HG02610 (cell line): ENCODE measurements at regions not wholly inside any gene's neighbourhood (a gene's known extent, or its start where the extent isn't known, plus 50 kb on each side); places are given as distances from the start of the nearest gene placed in this dataset.
A peak's percentile ranks its signal among the peaks of the same experiment; 100 is the strongest.
"Not testable (repeated sequence)": the region's sequence is repeated elsewhere in the genome, so short reads cannot be mapped to it uniquely, and the experiment has no call there.

Source experiments
- ATAC-seq: cut with Tn5 transposase; IDR thresholded peaks from one replicate; pipeline ENCODE4 v1.9.1; 2021; ENCODE audit warnings: mild to moderate bottlenecking, moderate library complexity; ENCODE audit not compliant: unreplicated experiment

DNA sequence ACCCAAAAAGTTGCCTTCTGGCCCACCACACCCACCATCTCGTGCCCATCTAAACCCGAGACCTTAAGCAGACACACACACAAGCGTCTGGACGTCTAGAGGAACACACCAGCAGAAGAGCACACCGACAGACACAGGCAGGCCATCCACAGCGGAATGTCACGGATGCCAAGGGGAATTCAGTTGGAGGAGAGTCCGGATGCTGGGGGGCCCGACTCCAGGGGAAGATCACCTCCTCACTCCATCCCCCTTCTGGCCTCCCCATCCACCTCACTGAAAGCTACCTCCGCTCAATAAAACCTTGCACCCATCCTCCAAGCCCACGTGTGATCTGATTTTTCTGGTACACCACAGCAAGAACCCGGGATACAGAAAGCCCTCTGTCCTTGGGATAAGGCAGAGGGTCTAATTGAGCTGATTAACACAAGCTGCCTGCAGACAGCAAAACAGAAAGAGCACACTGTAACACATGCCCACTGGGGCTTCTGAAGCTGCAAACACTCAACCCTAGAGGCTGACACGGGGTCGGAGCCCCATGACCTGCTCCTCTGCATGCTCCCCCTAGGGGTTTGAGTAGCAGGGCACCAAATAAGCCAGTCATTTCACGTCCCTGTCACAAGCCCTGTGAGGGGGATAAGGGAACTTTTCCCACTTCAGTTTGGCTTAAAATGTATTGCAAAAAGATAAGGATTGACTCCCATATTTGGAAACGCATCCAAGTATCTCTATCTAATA lies 339.6 kb upstream of the PCDH10 start:
- no peak for ATAC-seq

- not testable (repeated sequence) for ATAC-seq
These were observed 336.0 kb upstream of the PCDH10 start for GRCh38 chr4:132813061-132813460.

GRCh38 chr4:132818091-132818490 lies 331.0 kb upstream of the PCDH10 start:
- no peak for ATAC-seq

DNA sequence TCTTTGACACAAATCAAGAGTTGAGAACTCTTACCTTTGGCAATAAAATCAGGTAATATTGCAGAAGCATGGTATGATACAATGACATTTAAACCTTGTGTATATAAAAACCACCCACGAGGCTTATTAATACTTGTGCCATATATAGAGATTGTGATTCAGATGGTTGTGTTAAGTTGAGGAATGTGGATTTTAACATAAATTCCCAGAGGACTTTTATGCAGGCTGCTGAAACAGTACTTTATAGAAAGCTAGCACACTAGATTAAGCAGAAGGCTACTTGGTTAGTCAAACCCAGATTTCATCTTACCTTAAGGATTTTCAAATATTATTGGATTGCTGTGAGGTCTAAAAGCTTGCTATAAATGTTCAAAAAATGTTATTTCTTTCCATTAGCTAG lies 325.7 kb upstream of the PCDH10 start:
- no peak for ATAC-seq

DNA sequence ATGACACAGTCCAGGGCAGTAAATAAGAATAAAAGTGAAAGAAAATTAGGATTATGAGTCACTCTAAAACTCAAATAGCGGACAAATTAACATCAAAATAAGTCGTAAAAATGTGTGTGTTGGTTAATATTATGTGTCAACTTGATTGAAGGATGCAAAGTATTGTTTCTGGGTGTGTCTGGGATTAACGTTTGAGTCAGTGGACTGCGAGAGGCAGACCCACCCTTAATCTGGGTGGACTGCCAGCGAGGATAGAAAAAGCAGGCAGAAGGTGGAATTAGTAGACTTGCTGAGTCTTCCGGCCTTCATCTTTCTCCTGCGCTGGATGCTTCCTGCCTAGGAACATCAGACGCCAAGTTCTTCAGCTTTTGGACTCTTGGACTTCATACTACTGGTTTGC lies 324.3 kb upstream of the PCDH10 start:
- ATAC-seq = no peak

GRCh38 chr4:132827522-132827921 lies 321.6 kb upstream of the PCDH10 start:
- ATAC-seq = peak; percentile 90

DNA sequence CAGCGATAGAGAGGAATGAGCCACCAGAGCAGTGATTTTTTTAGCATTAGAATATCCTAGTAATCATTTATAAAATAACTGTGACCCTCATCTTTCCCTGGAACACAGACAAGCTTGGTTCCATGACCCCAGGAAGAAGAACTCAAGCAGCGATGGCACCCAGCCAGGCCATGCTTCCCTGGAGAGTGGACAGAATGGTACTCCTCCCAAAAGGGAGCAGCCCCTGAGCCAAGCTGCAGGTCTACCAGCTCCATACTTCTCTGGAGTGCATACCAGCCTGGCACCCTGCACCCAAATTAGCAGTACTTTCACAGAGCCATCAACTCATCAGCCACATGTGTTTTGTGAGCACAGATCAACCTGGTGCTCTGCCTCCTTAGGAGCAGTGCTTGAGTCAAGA lies 310.9 kb upstream of the PCDH10 start:
- no peak for ATAC-seq

- no peak for ATAC-seq
These were observed 310.0 kb upstream of the PCDH10 start for GRCh38 chr4:132839070-132839469.

DNA sequence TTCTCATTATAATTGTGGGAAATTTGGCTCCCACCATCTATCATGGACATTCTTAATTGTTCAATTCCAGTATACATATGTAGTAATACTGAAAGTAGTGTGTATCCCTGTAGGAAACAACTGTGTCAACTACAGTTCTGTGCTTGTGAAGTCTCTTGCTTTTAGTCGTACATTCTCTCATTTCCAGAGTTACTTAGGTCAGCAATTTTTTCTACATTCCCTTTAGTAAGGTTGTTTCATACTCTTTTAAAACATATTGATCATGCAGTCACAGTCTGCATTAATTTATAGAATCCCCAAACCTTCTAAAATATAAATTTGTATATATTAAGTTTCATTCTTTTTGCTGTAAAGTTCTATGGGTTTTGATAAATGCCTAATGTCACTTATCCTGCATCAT lies 289.2 kb upstream of the PCDH10 start:
- ATAC-seq = no peak

DNA sequence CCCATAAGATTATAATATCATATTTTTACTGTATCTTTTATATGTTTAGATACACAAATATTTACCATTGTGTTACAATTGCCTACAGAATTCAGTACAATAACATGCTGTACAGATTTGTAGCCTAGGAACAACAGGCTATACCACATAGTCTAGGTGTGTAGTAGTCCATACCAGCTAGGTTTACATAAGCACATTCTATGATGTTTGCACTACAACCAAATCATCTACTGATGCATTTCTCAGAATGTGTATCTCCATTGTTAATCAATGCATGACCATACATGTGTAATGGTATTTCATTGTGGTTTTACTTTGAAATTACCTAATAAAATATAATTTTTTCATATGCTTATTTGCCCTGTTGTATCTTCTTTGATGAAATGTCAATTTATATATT lies 288.1 kb upstream of the PCDH10 start:
- ATAC-seq = no peak

DNA sequence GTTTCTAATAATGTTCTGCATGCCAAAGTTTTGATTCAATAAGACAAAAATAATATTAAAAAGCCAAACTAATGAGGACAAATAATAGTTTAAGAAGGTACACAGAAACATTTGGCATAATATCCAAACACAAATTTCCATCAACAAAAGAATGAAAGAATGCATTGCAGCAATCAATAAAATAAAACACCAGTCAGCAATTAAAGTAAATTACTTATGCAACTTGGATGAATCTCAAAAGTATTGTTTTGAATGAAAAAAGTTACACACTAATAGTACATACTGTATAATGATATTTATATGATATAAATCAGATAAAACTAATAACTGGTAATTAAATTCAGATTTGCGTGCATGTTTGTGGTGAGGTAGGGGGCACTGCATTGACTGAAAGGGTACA lies 285.5 kb upstream of the PCDH10 start:
- ATAC-seq = no peak

GRCh38 chr4:132865458-132865857 lies 283.6 kb upstream of the PCDH10 start:
- no peak for ATAC-seq

DNA sequence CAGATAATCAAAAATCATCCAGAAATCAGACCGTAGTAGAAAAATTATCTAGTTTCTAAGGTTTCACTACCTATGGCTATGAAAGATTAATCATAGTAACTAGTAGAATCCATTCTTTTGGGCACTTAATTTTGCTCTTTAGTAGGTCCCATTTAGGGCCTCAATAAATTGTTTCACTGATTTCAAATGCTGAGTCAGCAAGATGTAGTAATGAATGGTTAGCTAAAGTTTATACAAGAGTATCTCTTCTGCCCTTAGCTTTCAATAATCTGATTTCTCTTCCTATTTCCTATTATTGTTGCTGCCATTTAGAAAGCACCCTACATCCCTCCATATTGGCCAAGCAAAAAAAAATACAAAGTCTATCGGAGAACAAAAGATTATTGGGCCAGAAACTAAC lies 283.2 kb upstream of the PCDH10 start:
- ATAC-seq = no peak

DNA sequence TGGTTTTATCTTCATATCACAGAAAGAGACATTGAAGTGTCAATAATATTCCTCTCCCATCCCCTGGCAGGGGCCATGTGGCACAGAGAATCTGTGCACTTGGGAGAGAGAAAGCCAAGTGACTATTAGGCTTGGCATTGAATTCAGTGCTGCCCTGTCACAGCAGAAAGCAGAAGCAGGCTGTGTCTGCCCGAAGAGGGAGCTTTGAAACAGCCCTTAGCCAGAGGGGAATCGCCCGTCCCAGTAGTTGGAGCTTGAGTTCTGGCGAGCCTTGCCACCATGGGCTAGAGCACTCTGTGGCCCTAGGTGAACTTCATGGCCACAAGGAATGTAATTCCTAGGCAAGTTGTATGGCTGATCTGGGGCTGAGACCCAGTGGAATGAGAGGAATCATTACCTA lies 282.5 kb upstream of the PCDH10 start:
- ATAC-seq = no peak

GRCh38 chr4:132893787-132894186 lies 255.3 kb upstream of the PCDH10 start:
- no peak for ATAC-seq

DNA sequence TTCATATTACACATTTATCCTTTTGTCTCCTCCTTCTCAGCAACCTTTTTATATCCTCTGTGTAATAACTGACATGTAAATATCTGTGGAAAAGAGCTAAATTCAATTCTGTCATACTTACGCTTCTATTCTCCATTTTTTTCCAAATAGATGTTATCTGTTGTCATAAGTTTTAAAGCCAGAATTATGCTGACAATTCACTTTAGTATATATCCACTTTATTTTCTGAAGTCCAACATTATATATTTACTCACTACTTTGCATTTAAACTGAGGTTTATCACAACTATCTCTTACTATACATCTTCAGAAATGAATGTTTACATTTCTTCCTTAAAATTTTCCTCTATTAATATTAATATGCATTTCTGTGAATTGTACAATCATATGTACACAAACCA lies 247.9 kb upstream of the PCDH10 start:
- no peak for ATAC-seq

GRCh38 chr4:132910229-132910748 lies 238.8 kb upstream of the PCDH10 start:
- ATAC-seq = no peak

DNA sequence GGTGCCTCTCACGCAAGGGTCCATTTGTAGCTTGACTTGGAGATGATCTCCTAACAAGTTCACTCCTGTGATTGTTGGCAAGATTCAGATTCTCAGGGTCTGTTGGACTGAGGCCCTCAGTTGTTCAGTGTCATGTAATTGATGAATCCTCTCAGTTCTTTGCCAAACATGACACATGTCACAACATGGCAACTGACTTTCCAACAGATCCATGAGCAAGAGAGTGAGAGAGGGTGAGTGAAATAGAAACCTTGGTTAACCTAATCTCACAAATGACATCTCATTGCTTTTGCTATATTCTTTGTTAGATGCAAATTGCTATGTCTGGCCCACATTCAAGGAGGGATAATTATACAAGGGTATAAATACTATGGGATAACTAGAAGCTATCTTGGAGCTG lies 231.0 kb upstream of the PCDH10 start:
- no peak for ATAC-seq

GRCh38 chr4:132923516-132923915 lies 225.6 kb upstream of the PCDH10 start:
- no peak for ATAC-seq

GRCh38 chr4:132934911-132935310 lies 214.2 kb upstream of the PCDH10 start:
- ATAC-seq = no peak

DNA sequence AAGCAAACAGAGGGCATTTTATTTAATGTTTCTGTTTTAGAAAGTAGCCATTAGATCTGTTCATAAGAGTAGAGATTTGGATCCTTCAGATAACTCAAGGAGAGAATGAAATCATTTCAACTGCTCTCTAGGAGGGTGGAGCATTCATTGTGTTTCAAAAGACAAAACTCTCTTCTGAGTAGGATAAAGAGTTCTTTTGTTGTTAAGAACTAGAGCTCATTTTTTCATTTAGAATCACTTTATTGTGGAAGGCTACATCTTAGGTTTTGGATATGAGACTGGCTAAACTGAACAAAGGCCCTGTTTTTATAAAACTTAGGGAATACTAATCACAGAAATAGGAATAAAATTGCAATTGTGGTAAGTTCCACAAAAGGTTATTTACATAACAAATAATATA lies 193.9 kb upstream of the PCDH10 start:
- ATAC-seq = no peak

GRCh38 chr4:132956962-132957361 lies 192.1 kb upstream of the PCDH10 start:
- no peak for ATAC-seq
